ENCODE measurements at regions not wholly inside any gene's neighbourhood (a gene's known extent, or its start where the extent isn't known, plus 50 kb on each side); places are given as distances from the start of the nearest gene placed in this dataset.

DNA sequence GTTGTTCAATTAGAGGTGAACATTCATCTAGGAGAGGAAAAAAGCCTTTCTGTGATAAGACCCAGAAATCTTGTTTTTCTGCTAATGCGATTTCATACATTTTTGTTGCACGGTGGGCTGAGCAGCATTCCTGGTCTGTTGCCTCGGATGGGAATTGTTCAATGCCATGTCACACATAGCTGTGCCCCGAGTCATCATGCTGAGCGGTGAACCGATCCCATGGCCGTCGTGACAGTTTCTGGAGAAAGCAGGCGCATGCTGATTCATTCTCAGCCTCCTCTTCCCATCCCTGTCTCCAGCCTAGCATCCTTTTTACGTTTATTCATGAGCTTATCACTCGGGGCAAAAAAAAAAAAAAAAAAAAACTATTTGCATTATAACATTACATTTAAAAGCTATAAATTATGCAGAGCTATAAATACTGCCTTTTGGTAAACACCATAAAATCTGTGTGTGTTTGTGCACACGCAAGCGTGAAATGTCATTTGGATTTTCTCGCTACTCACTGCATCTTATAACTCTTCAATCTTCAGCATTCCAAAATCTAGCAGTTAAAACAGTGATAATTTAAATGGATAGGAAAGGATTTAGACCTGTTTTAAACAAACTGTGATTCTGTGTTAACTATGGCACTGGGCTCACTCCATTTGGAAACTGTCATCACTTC lies 58.9 kb upstream of the IFNGR1 start:
- DNase-seq (ENCODE audit: low read depth in 2 of 3, low spot score in 2 of 3) = no peak

DNA sequence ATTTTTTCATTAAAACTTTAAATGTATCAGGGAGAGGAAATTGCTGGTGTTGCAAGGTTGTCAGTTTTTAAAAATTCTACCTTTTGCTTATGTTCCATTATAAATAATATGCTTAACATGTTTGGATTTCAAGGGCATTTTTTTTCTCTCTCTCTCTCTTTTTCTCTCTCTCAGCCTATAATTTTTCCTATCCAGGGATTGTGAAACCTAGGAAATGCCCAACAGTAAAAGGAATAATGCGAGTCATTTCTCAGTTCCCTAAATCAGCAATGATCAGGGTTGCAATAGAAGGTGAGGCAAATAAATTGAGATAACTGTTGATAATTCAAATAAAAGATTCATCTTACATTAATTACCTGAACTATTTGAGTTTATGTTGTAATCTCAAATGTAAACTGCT lies 53.2 kb upstream of the IFNGR1 start:
- no peak for DNase-seq (ENCODE audit: low read depth in 2 of 3, low spot score in 2 of 3)

DNA sequence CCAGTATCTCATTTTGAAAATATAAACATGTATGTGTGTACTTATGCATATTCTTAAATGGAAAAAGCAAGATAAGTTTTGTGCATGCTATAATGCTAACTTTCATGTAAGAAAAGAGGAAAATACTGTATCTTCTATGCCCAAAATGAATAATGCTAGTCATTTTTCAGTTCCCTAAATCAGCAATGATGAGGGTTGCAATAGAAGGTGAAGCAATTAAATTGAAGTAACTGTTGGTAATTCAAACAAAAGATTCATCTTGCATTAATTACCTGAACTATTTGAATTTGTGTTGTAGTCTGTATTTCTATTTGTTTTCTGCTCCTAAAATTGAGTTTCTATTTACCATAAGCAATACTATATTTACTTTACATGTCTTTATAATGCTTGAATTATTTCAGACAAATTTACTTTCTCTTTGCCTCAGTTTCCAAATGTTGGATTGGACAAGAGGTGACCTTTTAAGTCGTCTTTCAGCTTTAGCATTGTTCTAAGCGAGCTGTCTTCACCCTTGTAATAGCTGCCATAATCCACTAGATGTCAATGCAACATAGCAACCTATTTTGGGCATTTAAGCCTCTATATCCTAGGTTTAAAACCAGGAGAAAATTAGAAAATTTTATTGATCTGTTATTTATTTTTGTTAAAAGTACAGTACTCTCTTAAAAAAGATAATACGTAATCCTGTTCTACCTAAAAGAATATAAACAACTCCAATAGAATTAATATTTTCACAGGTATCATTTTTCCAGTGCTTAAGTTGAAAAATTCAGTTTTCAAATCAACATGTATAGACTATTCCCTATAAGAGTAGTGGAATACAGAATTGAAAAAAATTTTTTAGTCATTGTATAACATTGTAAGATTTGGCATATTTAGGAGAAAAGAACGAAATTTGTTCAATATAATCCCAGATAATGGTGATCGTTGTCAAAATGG lies 52.3 kb upstream of the IFNGR1 start:
- DNase-seq (ENCODE audit: low read depth in 2 of 3, low spot score in 2 of 3) = no peak

DNA sequence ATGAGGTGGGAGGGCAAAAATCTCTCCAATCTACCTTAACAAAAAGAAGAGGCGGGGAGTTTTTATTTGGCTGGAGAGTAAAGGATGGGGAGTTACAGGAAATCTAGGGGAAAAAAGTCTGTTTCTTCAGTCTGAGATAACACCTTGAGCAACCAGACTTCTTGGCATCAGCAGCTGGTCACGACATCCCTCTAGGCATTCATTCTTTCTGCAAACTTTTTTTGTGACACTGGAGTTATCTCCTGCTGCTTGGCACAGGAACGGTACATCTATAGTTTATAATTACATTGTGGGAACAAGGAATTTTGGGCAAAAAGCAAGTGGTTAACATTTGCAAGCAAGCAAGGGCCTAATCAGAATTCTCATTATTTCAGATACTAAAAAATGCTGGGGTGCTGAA lies 50.6 kb upstream of the IFNGR1 start:
- DNase-seq (ENCODE audit: low read depth in 2 of 3, low spot score in 2 of 3) = no peak

DNA sequence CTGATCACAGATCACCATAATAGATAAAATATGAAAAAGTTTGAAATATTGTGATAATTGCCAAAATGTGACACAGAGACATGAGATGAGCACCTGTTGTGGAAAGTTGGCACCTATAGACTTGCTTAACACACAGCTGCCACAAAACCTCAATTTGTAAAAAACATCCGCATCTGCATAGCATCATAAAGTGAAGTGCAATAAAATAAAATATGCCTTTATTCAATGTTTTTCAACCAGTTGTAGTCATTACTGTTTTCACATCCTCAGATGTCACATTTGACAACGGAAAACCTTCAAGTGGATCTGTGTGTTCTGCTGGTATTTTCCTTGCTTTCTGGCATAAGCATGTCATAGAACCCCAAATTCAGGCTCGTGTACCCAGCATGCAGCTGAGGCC lies 50.2 kb upstream of the IFNGR1 start:
- no peak for DNase-seq (ENCODE audit: low read depth in 2 of 3, low spot score in 2 of 3)

Measured in activated CD8-positive, alpha-beta memory T cell treated with anti-CD3 and anti-CD28 coated beads for 48 hours (primary cell).